Loucy (cell line): ENCODE measurements at regions not wholly inside any gene's neighbourhood (a gene's known extent, or its start where the extent isn't known, plus 50 kb on each side); places are given as distances from the start of the nearest gene placed in this dataset.

Source experiments
- H2AFZ ChIP-seq: fragments of 200-600 bp; sonication (generic); 2 replicates; pipeline ENCODE4 v1.6.0; 2016; ENCODE audit warnings: antibody characterized with exemption, mild to moderate bottlenecking, low read length, moderate library complexity
- H3F3A ChIP-seq: fragments of 200-600 bp; 2 replicates; pipeline ENCODE4 v1.6.0; 2016; ENCODE audit warnings: antibody characterized with exemption, low read depth, mild to moderate bottlenecking
- H3K27me3 ChIP-seq: fragments of 200-600 bp; sonication (generic); 2 replicates; pipeline ENCODE4 v1.6.1; 2014; ENCODE audit warnings: low read length, mild to moderate bottlenecking; ENCODE audit not compliant: insufficient read depth, poor library complexity, severe bottlenecking
- H3K36me3 ChIP-seq: fragments of 200-600 bp; sonication (generic); 2 replicates; pipeline ENCODE4 v1.6.1; 2016; ENCODE audit warnings: low read length; ENCODE audit not compliant: insufficient read depth
- H3K4me1 ChIP-seq: fragments of 200-600 bp; sonication (generic); 2 replicates; pipeline ENCODE4 v1.5.1; 2014; ENCODE audit warnings: low read length, mild to moderate bottlenecking; ENCODE audit not compliant: insufficient read depth, poor library complexity, severe bottlenecking
- H3K4me2 ChIP-seq: fragments of 200-600 bp; sonication (generic); 2 replicates; pipeline ENCODE4 v1.6.0; 2014; ENCODE audit warnings: antibody characterized with exemption, low read length, low read depth, mild to moderate bottlenecking; ENCODE audit not compliant: poor library complexity, severe bottlenecking
- H3K4me3 ChIP-seq: fragments of 200-600 bp; sonication (generic); 2 replicates; pipeline ENCODE4 v1.5.1; 2014; ENCODE audit warnings: low read length, mild to moderate bottlenecking, mixed read lengths; ENCODE audit not compliant: poor library complexity, severe bottlenecking
- H3K79me2 ChIP-seq: fragments of 200-600 bp; sonication (generic); 2 replicates; pipeline ENCODE4 v1.6.1; 2014; ENCODE audit warnings: low read length; ENCODE audit not compliant: insufficient read depth
- H3K9ac ChIP-seq: fragments of 200-600 bp; sonication (generic); 2 replicates; pipeline ENCODE4 v1.6.0; 2014; ENCODE audit warnings: mild to moderate bottlenecking, low read depth, low read length, moderate library complexity; ENCODE audit not compliant: poor library complexity, severe bottlenecking
- H3K9me2 ChIP-seq: fragments of 200-600 bp; sonication (generic); replicated peaks from 2 replicates; pipeline ENCODE4 v1.6.1; 2016; ENCODE audit warnings: low read depth, low read length, mixed read lengths
- H3K9me3 ChIP-seq: fragments of 200-600 bp; sonication (generic); 2 replicates; pipeline ENCODE4 v1.6.1; 2014; ENCODE audit warnings: mild to moderate bottlenecking, antibody characterized with exemption, low read length, low read depth; ENCODE audit not compliant: insufficient read depth
- H4K20me1 ChIP-seq: fragments of 200-600 bp; sonication (generic); 2 replicates; pipeline ENCODE4 v1.6.0; 2014; ENCODE audit warnings: antibody characterized with exemption, low read length, mild to moderate bottlenecking; ENCODE audit not compliant: insufficient read depth, poor library complexity, severe bottlenecking
- EZH2phosphoT487 ChIP-seq: fragments of 200-600 bp; IDR thresholded peaks from 2 replicates; pipeline ENCODE4 v1.6.1; 2018; ENCODE audit warnings: antibody characterized with exemption, mild to moderate bottlenecking, moderate library complexity, borderline replicate concordance
- TF ChIP-seq, protein P1 (sequence below): fragments of 200-600 bp; sonication (generic); conservative IDR thresholded peaks from 2 replicates; pipeline ENCODE4 v1.5.1; 2014; ENCODE audit warnings: mild to moderate bottlenecking, antibody characterized with exemption, low read length

DNA sequence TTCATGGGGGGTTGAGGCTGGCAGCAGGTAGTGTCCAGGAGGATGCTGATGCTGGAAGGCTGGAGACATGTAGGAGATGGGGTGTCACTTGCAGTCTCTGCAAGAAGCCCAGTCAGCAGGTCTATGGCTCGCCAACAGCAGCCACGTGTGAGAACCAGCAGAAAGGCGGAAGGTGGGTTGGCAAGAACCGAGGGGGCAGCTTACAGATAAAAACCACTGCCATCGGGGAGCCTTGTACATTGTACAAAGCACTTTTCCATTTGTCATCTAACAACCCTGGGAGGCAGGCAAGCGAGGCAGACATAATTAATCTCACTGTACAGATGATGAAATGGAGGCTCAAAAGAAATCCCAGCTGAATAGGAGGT is 167.2 kb downstream of the KCNA5 start:
- Histone ChIP-seq H3K4me3 (no peak overlapping the region), H3K9me2 (no peaks in the 10 kb centered on the region), H3K36me3 (no peaks in the 10 kb centered on the region), H3K4me2 (no peak overlapping the region), H2AFZ (no peak overlapping the region), H3F3A (no peaks in the 10 kb centered on the region), H3K9ac (no peak overlapping the region), H3K4me1 (no peaks in the 10 kb centered on the region), H3K9me3 (no peaks in the 10 kb centered on the region), H3K79me2 (no peaks in the 10 kb centered on the region), H3K27me3 (no peaks in the 10 kb centered on the region), H4K20me1 (no peaks in the 10 kb centered on the region)
- no peak for TF ChIP-seq EZH2phosphoT487
- TF ChIP-seq, protein P1, sequence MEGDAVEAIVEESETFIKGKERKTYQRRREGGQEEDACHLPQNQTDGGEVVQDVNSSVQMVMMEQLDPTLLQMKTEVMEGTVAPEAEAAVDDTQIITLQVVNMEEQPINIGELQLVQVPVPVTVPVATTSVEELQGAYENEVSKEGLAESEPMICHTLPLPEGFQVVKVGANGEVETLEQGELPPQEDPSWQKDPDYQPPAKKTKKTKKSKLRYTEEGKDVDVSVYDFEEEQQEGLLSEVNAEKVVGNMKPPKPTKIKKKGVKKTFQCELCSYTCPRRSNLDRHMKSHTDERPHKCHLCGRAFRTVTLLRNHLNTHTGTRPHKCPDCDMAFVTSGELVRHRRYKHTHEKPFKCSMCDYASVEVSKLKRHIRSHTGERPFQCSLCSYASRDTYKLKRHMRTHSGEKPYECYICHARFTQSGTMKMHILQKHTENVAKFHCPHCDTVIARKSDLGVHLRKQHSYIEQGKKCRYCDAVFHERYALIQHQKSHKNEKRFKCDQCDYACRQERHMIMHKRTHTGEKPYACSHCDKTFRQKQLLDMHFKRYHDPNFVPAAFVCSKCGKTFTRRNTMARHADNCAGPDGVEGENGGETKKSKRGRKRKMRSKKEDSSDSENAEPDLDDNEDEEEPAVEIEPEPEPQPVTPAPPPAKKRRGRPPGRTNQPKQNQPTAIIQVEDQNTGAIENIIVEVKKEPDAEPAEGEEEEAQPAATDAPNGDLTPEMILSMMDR = no peak

GRCh38 chr12:5213336-5213735 is 169.7 kb downstream of the KCNA5 start:
- Histone ChIP-seq H3F3A (no peaks in the 10 kb centered on the region), H3K9me3 (no peaks in the 10 kb centered on the region), H4K20me1 (no peaks in the 10 kb centered on the region), H3K4me1 (no peaks in the 10 kb centered on the region), H3K4me2 (no peak overlapping the region), H3K27me3 (no peaks in the 10 kb centered on the region), H3K79me2 (no peaks in the 10 kb centered on the region), H3K4me3 (no peak overlapping the region), H3K36me3 (no peaks in the 10 kb centered on the region), H2AFZ (no peak overlapping the region), H3K9me2 (no peaks in the 10 kb centered on the region), H3K9ac (no peak overlapping the region)
- TF ChIP-seq, protein P1 = no peak
- no peak for TF ChIP-seq EZH2phosphoT487

- H3K9me2 ChIP-seq = no peaks in the 10 kb centered on the region
- no peaks in the 10 kb centered on the region for H3K79me2 ChIP-seq
- TF ChIP-seq, protein P1 = no peak
- no peak for TF ChIP-seq EZH2phosphoT487
- no peak overlapping the region for H3K4me2 ChIP-seq
- no peak overlapping the region for H2AFZ ChIP-seq
- H3K36me3 ChIP-seq = no peaks in the 10 kb centered on the region
- no peak overlapping the region for H3K9ac ChIP-seq
- no peaks in the 10 kb centered on the region for H3K4me1 ChIP-seq
- H3K9me3 ChIP-seq = no peaks in the 10 kb centered on the region
- no peaks in the 10 kb centered on the region for H4K20me1 ChIP-seq
- H3F3A ChIP-seq = no peaks in the 10 kb centered on the region
- no peak overlapping the region for H3K4me3 ChIP-seq
- H3K27me3 ChIP-seq = no peaks in the 10 kb centered on the region
Observed at GRCh38 chr12:5213990-5214389, 170.3 kb downstream of the KCNA5 start.
